ENCODE measurements at regions not wholly inside any gene's neighbourhood (a gene's known extent, or its start where the extent isn't known, plus 50 kb on each side); places are given as distances from the start of the nearest gene placed in this dataset.
"Not testable (repeated sequence)": the region's sequence is repeated elsewhere in the genome, so short reads cannot be mapped to it uniquely, and the experiment has no call there.

DNA sequence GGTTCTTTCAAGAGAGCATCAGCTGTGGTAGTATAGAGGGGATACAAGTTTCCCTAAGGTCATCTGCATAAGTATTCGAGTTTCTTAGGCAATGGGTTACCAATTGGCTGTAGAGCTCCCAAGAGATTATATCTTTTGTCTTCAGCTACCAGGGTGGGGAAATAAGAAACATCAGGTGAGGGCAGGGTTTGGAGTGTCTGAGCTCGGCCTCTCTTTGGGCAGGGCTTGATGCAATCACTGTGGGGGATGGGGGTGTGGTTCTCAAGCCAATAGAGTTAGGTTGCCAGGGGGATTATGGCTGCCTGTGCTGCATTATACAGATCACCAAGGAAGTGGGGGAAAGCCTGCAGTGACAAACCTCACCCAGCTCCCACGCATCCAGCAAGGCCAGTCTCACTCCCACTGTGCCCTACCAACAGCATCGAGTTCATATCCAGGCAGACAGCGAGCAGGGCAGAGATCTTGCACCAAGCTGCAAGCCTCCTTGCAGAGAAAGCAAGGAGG is 172.1 kb upstream of the MAGEE2 start:
- no peak for DNase-seq
- no peaks in the 10 kb centered on the region for H4K20me1 ChIP-seq (ENCODE audit: insufficient read depth, low read length)
- H3K4me3 ChIP-seq (ENCODE audit: low read length), result no peak overlapping the region
- H3K27me3 ChIP-seq (replicated peaks; ENCODE audit: insufficient read depth, low read length), result no peaks in the 10 kb centered on the region
- no peak overlapping the region for H2AFZ ChIP-seq (ENCODE audit: low read length)
- H3F3A ChIP-seq (ENCODE audit: insufficient read depth, low read length), result no peaks in the 10 kb centered on the region
- no peak overlapping the region for H3K4me2 ChIP-seq (ENCODE audit: low read depth, low read length)
- H3K27ac ChIP-seq (ENCODE audit: low read length), result no peak overlapping the region
- no peaks in the 10 kb centered on the region for H3K9me3 ChIP-seq (replicated peaks; ENCODE audit: insufficient read depth, low read length)
- no peaks in the 10 kb centered on the region for H3K36me3 ChIP-seq (replicated peaks; ENCODE audit: insufficient read depth, low read length)
- TF ChIP-seq CTCF (IDR thresholded peaks at IDR 0.05; ENCODE audit: low read length), result no peak
- TF ChIP-seq EZH2 (optimal IDR thresholded peaks at IDR 0.05; ENCODE audit: low read depth, low read length), result no peak
- no peak for TF ChIP-seq EZH2phosphoT487 (IDR thresholded peaks at IDR 0.05; ENCODE audit: low read length)
- H3K9ac ChIP-seq (ENCODE audit: low read length), result no peak overlapping the region
- H3K4me1 ChIP-seq (ENCODE audit: low read length), result no peaks in the 10 kb centered on the region
- H3K9me2 ChIP-seq (replicated peaks; ENCODE audit: insufficient read depth, low read length), result no peaks in the 10 kb centered on the region
- H3K79me2 ChIP-seq (ENCODE audit: low read length), result no peaks in the 10 kb centered on the region

DNA sequence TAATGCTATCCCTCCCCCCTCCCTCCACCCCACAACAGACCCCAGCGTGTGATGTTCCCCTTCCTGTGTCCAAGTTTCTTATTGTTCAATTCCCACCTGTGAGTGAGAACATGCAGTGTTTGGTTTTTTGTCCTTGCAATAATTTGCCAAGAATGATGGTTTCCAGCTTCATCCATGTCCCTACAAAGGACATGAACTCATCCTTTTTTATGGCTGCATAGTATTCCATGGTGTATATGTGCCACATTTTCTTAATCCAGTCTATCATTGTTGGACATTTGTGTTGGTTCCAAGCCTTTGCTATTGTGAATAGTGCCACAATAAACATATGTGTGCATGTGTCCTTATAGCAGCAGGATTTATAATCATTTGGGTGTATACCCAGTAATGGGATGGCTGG is 176.3 kb upstream of the MAGEE2 start:
- H3K9me2 ChIP-seq (replicated peaks; ENCODE audit: insufficient read depth, low read length); H3K4me1 ChIP-seq (ENCODE audit: low read length); H2AFZ ChIP-seq (ENCODE audit: low read length); H3F3A ChIP-seq (ENCODE audit: insufficient read depth, low read length); H3K4me3 ChIP-seq (ENCODE audit: low read length); H3K27me3 ChIP-seq (replicated peaks; ENCODE audit: insufficient read depth, low read length); H4K20me1 ChIP-seq (ENCODE audit: insufficient read depth, low read length); H3K9ac ChIP-seq (ENCODE audit: low read length); H3K4me2 ChIP-seq (ENCODE audit: low read depth, low read length); H3K79me2 ChIP-seq (ENCODE audit: low read length); DNase-seq; H3K36me3 ChIP-seq (replicated peaks; ENCODE audit: insufficient read depth, low read length); H3K9me3 ChIP-seq (replicated peaks; ENCODE audit: insufficient read depth, low read length); H3K27ac ChIP-seq (ENCODE audit: low read length): not testable (repeated sequence)

- H3K27me3 ChIP-seq (replicated peaks; ENCODE audit: insufficient read depth, low read length), result no peaks in the 10 kb centered on the region
- no peaks in the 10 kb centered on the region for H3F3A ChIP-seq (ENCODE audit: insufficient read depth, low read length)
- H3K36me3 ChIP-seq (replicated peaks; ENCODE audit: insufficient read depth, low read length), result no peaks in the 10 kb centered on the region
- TF ChIP-seq EZH2phosphoT487 (IDR thresholded peaks at IDR 0.05; ENCODE audit: low read length), result no peak
- no peak overlapping the region for H3K4me3 ChIP-seq (ENCODE audit: low read length)
- no peaks in the 10 kb centered on the region for H3K9me3 ChIP-seq (replicated peaks; ENCODE audit: insufficient read depth, low read length)
- no peak for DNase-seq
- no peak overlapping the region for H3K27ac ChIP-seq (ENCODE audit: low read length)
- H2AFZ ChIP-seq (ENCODE audit: low read length), result no peak overlapping the region
- H3K4me2 ChIP-seq (ENCODE audit: low read depth, low read length), result no peak overlapping the region
- H4K20me1 ChIP-seq (ENCODE audit: insufficient read depth, low read length), result no peaks in the 10 kb centered on the region
- no peaks in the 10 kb centered on the region for H3K9me2 ChIP-seq (replicated peaks; ENCODE audit: insufficient read depth, low read length)
- H3K9ac ChIP-seq (ENCODE audit: low read length), result no peak overlapping the region
- no peaks in the 10 kb centered on the region for H3K79me2 ChIP-seq (ENCODE audit: low read length)
- no peaks in the 10 kb centered on the region for H3K4me1 ChIP-seq (ENCODE audit: low read length)
Measured at GRCh38 chrX:75963774-75964173, 178.7 kb upstream of the MAGEE2 start.

- Histone ChIP-seq H4K20me1 (ENCODE audit: insufficient read depth, low read length) (no peaks in the 10 kb centered on the region), H3F3A (ENCODE audit: insufficient read depth, low read length) (no peaks in the 10 kb centered on the region), H3K4me1 (ENCODE audit: low read length) (no peaks in the 10 kb centered on the region), H3K4me3 (ENCODE audit: low read length) (no peak overlapping the region), H3K79me2 (ENCODE audit: low read length) (no peaks in the 10 kb centered on the region), H3K27ac (ENCODE audit: low read length) (no peak overlapping the region), H3K27me3 (replicated peaks; ENCODE audit: insufficient read depth, low read length) (no peaks in the 10 kb centered on the region), H3K9me3 (replicated peaks; ENCODE audit: insufficient read depth, low read length) (no peaks in the 10 kb centered on the region), H3K36me3 (replicated peaks; ENCODE audit: insufficient read depth, low read length) (no peaks in the 10 kb centered on the region), H2AFZ (ENCODE audit: low read length) (no peak overlapping the region), H3K4me2 (ENCODE audit: low read depth, low read length) (no peak overlapping the region), H3K9ac (ENCODE audit: low read length) (no peak overlapping the region), H3K9me2 (replicated peaks; ENCODE audit: insufficient read depth, low read length) (no peaks in the 10 kb centered on the region)
- TF ChIP-seq CTCF (IDR thresholded peaks at IDR 0.05; ENCODE audit: low read length) (no peak), EZH2phosphoT487 (IDR thresholded peaks at IDR 0.05; ENCODE audit: low read length) (no peak), EZH2 (optimal IDR thresholded peaks at IDR 0.05; ENCODE audit: low read depth, low read length) (no peak)
- DNase-seq, result no peak
Measured at GRCh38 chrX:75968293-75968692, 183.2 kb upstream of the MAGEE2 start.
